ENCODE measurements at regions not wholly inside any gene's neighbourhood (a gene's known extent, or its start where the extent isn't known, plus 50 kb on each side); places are given as distances from the start of the nearest gene placed in this dataset.

- no peak for TF ChIP-seq EP300 (IDR thresholded peaks at IDR 0.05; ENCODE audit: borderline replicate concordance in 1 of 2, low read depth in 1 of 2, low read length in 1 of 2)
- no peak for TF ChIP-seq RAD21 (IDR thresholded peaks at IDR 0.05; ENCODE audit: low read length)
- no peak for TF ChIP-seq ELF1 (IDR thresholded peaks at IDR 0.05)
- no peak for TF ChIP-seq CHD2 (IDR thresholded peaks at IDR 0.05; ENCODE audit: low read length, partially characterized antibody)
- TF ChIP-seq FOXJ3 (CRISPR knock-in tag; IDR thresholded peaks at IDR 0.05), result no peak
- TF ChIP-seq GABPA (IDR thresholded peaks at IDR 0.05; ENCODE audit: low read depth), result no peak
- TF ChIP-seq SIN3A (IDR thresholded peaks at IDR 0.05; ENCODE audit: borderline replicate concordance, low read depth, low read length), result no peak
These were observed 64.6 kb downstream of the CAMK2N1 start for GRCh38 chr1:20421441-20421840.
